ENCODE measurements at regions not wholly inside any gene's neighbourhood (a gene's known extent, or its start where the extent isn't known, plus 50 kb on each side); places are given as distances from the start of the nearest gene placed in this dataset.

DNA sequence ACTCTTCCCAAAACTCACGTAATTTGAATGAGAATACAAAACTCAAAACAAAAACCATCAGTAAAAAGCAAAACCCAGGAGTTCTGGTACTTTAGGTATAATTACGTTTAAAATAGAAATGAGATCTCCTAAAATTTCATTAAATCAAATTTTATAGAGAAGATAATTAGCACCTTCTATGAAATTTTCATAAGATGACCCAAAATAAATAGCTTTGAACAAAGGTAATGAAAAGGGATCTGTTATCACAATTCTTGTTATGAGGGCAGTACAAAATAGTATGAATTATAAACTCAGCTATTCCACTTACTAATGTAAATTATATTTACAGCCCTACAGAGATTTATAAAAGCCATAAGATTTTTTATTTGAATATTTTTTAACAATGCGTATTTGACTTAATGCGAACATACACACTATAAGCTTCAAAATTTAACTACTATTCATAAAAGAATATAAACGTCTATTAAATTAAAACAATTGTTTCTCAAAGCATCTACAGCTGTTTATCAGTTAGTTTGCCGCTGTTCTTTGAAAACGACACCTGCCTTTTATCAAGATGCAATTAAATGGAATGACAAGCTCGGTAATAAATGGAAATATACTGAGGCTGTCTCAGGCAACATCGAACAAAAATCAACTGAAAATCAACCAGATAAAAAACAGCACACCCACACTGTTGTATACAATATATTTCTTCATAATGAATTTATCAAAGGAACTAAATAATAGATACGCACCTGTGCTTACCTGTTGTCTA, 63.8 kb downstream of the KCNRG start:
- H3K4me3 ChIP-seq (replicated peaks; ENCODE audit: low read depth, low read length): peak overlapping the region; percentile 74
- no peak for DNase-seq (ENCODE audit: extremely low read depth, low read depth)
- TF ChIP-seq, protein P1, sequence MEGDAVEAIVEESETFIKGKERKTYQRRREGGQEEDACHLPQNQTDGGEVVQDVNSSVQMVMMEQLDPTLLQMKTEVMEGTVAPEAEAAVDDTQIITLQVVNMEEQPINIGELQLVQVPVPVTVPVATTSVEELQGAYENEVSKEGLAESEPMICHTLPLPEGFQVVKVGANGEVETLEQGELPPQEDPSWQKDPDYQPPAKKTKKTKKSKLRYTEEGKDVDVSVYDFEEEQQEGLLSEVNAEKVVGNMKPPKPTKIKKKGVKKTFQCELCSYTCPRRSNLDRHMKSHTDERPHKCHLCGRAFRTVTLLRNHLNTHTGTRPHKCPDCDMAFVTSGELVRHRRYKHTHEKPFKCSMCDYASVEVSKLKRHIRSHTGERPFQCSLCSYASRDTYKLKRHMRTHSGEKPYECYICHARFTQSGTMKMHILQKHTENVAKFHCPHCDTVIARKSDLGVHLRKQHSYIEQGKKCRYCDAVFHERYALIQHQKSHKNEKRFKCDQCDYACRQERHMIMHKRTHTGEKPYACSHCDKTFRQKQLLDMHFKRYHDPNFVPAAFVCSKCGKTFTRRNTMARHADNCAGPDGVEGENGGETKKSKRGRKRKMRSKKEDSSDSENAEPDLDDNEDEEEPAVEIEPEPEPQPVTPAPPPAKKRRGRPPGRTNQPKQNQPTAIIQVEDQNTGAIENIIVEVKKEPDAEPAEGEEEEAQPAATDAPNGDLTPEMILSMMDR (IDR thresholded peaks at IDR 0.05; ENCODE audit: low read depth, low read length, missing control alignments): no peak

DNA sequence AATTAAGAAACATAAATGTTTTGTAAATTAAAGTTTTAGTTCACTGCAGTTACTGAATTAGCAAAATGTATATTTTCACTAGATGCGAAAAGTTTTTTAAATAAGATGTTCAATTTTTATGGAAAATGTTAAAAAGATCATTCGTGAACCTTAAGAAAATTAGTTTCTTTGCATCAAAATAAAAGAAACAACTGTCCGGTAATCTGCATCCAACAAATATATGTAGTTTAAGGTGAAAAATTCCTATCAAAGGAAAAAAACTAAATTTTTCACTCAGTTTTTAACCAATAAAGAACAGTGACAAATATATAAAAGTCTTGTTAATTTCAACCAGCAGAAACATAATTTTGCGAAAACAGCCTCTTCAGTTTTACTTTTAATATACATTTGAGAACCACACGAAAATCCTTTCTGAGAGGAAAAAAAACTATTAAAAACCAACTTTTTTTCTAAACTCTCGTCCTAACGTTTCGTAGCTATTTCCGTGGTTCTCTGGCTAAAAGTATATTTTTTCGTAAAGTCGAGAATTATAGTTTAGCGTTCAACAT, 64.5 kb downstream of the KCNRG start:
- DNase-seq (ENCODE audit: extremely low read depth, low read depth): no peak
- H3K4me3 ChIP-seq (replicated peaks; ENCODE audit: low read depth, low read length): peak overlapping the region; percentile 74
- TF ChIP-seq, protein P1 (IDR thresholded peaks at IDR 0.05; ENCODE audit: low read depth, low read length, missing control alignments): no peak

DNA sequence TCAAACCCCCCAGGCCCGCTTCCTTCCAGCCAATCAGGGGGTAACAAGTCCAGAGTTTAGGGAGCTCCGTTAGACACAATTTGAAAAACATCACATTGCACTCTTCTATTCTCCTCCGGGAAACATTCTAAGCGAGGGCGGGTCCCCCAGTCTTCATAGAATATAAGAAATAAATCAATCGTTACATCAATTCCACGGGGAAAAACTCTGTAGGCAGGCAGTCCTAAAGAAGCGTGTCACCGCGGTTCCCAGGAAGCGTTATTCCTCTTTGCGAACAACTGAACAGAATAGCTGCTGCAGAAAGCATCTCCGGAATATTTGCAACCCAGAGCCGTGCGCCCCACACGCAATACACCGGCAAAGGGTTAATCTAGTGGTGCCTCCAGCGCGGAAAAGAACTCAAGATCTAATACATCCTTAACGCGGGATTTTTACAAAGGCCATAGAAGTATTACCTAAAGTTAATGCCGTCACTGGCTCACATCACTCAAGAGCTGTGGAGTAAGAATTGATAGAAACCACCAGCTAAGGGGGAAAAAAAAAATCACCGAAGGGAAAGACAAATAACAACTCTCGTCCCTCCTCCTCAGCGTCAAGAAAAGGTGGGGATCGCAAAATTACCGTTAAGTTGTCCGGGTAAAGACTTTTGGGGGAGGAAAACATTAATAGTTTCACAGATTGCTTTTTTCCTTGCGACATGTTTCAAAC, 65.1 kb downstream of the KCNRG start:
- H3K4me3 ChIP-seq (replicated peaks; ENCODE audit: low read depth, low read length): peak overlapping the region; percentile 74
- no peak for DNase-seq (ENCODE audit: extremely low read depth, low read depth)
- TF ChIP-seq, protein P1 (IDR thresholded peaks at IDR 0.05; ENCODE audit: low read depth, low read length, missing control alignments): no peak

DNA sequence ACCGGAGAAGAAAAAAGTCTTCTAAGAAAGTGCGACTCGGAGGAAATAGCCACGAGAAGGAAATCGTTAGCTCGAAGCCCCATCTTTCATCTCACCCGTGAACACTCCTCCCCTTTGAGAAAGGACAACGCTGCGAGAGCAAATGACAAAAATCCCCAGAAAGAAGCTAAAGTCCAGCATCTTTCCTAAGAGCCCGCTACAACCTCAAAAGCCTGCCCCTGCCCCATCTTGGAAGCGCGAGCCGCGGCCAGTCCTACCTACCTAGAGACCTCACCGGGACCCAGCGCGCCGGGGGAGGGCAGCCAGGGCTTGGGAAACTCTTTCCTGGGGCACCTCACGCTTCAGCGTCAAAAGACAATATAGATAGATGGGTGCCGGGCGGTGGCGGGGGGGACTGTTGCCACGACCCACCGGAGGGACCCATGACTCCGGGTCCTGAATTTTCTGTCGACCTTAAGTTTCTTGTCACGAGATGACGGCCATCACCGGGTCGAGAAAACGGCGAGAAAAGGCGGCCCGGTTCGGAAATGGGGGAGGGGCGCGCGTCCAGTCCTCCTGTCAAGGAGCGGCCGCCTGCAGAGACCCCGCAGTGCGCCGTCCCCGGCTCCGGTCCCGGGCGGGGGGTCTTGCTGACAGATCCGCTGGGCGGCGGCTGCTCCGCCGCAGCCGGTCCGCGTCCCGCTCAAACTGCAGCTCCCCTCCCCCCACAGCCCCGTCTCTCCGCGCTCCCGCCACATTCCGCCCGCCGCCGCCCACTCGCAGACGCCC, 65.9 kb downstream of the KCNRG start:
- peak overlapping the region; percentile 74 for H3K4me3 ChIP-seq (replicated peaks; ENCODE audit: low read depth, low read length)
- DNase-seq (ENCODE audit: extremely low read depth, low read depth): no peak
- TF ChIP-seq, protein P1 (IDR thresholded peaks at IDR 0.05; ENCODE audit: low read depth, low read length, missing control alignments): no peak

DNA sequence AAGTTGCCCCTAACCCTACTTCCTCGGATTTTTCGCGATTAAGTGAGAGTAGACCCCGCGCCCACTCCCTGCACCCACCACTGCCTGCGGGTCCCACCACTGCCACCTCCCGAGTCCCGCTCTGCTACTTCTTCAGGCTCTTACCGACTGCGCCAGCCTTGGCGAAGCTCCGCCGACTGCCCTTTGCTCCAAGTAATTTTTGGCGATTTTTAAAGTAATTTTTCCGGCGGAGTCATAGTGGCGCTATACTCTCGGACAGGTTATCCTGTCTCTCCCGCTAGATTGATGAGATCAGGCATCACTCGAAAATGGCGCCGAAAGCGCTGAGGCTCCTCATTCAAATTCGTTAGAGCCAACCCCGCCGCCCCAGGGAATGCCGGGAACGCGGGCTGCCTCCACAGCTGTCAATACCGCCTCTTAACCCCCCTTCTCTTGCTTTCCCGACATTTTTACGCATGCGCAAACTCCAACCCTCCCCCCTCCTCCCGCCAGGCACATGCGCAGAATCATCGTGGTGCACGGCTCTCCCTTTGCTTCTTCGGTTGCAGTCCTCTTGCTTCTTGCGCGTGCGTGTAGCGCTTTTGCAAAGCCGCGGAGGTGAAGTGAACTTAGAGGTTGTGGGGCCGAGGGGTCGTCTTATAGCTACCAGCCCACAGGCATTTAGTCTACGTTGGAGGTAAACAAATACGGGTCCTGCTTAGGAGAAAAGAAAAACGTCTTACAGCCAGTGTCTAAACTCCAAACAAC, 66.6 kb downstream of the KCNRG start:
- peak; percentile 96 for DNase-seq (ENCODE audit: extremely low read depth, low read depth)
- TF ChIP-seq, protein P1 (IDR thresholded peaks at IDR 0.05; ENCODE audit: low read depth, low read length, missing control alignments): no peak
- peak overlapping the region; percentile 74 for H3K4me3 ChIP-seq (replicated peaks; ENCODE audit: low read depth, low read length)
